GM18861 (cell line): ENCODE measurements at regions not wholly inside any gene's neighbourhood (a gene's known extent, or its start where the extent isn't known, plus 50 kb on each side); places are given as distances from the start of the nearest gene placed in this dataset.
"Not testable (repeated sequence)": the region's sequence is repeated elsewhere in the genome, so short reads cannot be mapped to it uniquely, and the experiment has no call there.

Experiments used
- ATAC-seq: cut with Tn5 transposase; IDR thresholded peaks from one replicate; pipeline ENCODE4 v1.9.1; 2021; ENCODE audit not compliant: unreplicated experiment

DNA sequence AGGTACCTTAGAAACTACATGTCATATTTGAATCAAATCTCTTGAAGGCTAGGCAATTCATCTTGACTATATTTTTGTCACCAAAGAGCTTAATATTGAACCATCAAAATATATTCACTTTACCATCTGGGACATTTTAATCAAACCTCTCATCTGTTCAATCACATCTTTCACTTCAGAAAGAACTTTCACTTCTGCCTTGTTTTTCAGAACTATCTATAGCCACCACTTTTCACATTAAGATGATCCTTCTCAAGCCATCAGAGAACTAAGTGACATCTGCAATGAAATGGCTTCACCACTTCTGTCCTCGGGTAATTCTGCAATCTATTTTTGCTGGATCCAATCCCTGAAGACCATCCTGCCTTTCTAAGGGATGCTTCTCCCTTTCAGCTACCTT lies 57.8 kb downstream of the OR2B2 start:
- ATAC-seq: no peak

- ATAC-seq: no peak
Observed at GRCh38 chr6:27851440-27851839, 60.8 kb downstream of the OR2B2 start.

- not testable (repeated sequence) for ATAC-seq
Observed at GRCh38 chr6:27849001-27849400, 63.2 kb downstream of the OR2B2 start.

DNA sequence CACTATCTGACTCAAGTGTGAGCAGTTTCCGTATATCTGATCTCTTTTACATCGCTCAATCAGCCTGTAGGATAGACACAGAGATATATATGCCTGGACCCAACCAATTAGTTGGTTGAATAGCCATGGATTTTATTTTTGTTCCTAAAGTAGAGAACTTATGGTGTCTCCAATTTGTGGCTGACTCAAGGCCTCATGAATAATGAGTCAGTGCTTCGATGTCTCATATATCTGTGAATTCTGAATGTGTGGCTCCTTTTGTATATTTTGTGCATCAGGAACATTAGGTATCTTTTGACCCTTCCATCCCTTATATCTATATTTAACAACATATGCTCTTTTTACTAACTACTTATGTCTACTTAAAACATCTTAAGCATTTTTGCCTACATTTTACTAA lies 64.5 kb downstream of the OR2B2 start:
- ATAC-seq: no peak

- no peak for ATAC-seq
Observed at GRCh38 chr6:27840572-27840971, 71.6 kb downstream of the OR2B2 start.

- ATAC-seq: no peak
Observed at GRCh38 chr6:27839626-27840475, 72.3 kb downstream of the OR2B2 start.

GRCh38 chr6:27838945-27839625 lies 73.1 kb downstream of the OR2B2 start:
- no peak for ATAC-seq

- ATAC-seq: peak; percentile 73
Observed at GRCh38 chr6:27838058-27838944, 73.9 kb downstream of the OR2B2 start.

DNA sequence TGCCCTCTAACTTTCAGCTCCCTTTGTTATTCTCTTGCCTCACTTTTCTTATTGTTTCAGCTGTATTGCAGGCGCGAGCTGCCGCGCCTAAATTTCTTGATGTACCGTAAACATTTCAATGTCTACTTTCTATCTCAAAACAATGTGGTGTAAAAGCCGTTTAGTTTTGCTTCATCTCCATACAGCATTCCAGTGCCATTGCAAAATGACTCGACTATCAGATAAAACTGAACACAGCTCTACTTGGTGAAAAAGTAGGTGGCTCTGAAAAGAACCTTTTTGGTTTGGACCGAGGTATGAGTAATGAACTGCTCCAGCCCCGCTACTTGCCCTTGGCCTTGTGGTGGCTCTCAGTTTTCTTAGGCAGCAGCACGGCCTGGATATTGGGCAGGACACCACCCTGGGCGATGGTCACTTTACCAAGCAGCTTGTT lies 74.6 kb downstream of the OR2B2 start:
- ATAC-seq: no peak

DNA sequence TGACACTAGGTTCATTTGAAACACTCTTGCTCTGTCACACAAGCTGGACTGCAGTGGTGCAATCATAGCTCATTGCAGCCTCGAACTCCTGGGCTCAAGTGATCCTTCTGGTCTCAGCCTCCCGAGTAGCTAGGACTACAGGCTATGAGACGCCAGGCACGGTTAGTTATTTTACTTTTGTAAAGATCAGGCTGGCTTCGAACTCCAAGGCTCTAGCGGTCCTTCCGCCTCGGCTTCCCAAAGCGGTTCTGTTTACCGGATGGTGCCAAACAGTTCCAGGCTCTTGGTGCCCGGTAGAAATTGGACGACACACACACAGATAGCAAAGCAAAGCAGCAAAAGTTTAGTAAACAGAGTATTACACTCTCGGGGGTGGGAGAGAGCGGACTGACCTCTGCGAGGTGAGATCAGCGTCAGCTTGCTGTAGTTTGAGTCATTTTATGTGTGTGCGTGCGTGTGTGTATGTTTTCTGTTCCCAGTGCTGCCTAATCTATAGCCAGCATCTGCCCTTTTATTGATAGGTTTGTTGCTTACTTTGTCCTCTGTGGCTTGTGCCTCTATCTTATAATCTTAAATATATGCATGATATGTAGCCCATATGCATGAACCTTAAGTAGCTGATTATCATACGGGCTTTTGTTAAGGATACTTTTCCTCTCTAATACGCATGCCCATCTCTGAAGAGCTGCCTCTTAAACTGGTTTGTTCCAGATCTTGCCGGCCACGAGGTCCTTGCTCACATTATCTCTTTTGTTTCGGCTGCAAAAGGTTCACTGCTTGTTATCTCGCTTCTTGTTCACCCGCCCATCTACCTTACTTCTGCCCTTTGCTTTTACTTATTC lies 75.2 kb downstream of the OR2B2 start:
- peak; percentile 23 for ATAC-seq

GRCh38 chr6:27836141-27836782 lies 75.9 kb downstream of the OR2B2 start:
- ATAC-seq: no peak

DNA sequence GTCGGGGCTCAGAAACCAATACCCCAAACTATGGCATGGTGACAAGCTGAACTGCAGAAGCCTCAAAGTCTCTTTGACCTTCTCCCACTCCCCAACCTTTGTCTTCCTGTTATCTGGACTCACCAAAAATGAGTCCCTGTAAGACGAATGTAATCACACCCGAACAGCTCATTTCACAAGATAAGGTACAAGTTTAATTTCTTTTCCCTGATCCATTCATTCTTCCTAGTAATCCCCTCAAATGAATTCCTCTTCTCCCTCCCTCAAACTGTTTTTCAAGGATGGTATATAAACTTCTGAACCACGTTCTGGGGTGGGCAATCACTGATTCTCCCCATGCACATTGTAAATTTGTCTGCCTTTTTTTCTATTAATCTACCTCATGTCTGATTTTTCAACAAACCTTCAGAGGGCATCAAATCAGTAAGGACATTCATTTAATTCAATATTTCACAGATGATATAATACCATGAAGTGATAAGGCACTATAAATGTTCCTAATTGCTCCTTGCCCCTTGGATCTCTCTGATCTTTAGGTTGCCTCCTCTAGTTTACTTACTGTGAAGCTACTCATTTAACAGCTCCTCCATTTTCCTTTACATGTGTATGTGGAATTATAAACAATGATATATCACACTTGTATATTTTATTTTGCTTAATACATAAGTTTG lies 77.2 kb downstream of the OR2B2 start:
- no peak for ATAC-seq

- ATAC-seq: no peak
Observed at GRCh38 chr6:27834384-27834783, 77.8 kb downstream of the OR2B2 start.

DNA sequence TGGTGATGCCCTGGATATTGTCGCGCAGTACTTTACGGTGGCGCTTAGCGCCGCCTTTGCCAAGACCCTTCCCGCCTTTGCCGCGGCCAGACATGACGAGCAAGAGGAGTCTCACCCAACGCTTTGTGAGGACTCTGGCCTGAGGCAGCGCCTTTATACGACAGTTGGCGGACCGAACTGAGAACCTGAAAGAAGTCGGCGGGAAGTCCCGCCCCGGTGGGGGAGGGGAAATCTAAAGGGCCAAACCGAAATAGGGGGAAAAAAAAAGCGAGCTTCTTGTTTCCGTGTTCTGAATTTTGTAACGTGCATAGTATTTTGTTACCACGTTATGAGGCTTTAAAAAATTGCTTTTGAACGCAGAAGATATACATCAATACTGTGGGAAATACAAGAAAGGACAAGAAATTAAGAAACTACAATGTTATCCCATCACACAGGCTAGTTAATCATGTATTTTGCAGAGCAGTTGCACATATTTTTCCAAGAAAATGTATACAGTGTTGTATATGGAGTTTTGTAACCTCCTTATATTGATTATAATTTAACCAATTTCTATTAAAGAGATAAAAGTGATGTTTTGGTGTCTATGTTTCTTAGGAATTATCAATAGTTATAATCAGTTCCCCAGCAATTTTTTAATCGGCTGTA lies 80.6 kb downstream of the OR2B2 start:
- ATAC-seq: peak; percentile 81

- ATAC-seq: peak; percentile 45
Observed at GRCh38 chr6:27830600-27831433, 81.4 kb downstream of the OR2B2 start.

DNA sequence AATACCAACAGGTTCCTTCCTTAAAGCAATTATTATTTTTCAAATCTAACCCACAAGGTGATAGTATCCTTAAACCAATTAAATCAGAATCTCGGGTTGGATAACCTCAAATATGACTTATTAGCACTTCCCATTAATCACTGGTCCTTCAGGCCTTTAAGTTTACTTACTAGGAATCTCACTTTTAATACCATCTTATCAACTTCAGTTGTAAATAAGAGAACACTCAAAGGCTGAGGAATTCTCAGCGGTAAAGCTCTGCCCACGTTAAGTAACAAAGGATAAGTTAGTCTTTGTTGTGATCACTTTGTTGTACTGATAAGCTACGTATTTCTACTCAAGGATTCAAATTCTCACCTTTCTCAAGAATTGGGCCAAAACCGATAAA lies 82.0 kb downstream of the OR2B2 start:
- no peak for ATAC-seq

DNA sequence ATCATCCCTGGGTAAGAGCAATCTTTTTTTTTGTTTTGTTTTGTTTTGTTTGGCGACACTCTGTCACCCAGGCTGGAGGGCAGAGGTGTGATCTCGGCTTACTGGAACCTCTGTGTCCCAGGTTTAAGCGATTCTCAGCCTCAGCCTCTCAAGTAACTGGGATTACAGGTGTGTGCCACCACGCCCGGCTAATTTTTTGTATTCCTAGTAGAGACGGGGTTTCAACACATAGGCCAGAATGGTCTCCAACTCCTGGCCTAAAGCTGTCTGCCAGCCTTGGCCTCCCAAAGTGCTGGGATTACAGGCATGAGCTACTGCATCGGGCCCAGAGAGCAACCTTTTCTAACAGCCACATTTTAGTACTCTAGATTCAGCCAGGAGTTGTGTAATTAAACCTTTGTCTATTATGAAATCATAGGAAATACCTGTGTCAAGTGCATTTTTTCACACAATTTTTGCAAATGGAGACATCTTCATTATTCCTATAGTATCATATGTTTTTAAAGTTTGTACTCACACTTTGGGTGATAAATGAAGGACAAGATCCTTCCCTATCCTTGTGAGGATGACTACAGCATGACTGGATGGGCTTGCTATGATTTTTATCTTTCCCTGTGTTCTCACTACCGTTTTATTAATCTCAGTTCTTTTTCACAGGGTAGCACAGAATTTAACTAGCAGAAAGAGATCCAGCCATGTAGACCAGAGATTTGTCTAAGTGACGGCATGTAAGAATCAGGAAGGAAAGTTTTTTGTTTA lies 82.6 kb downstream of the OR2B2 start:
- ATAC-seq: no peak
